Natural killer cell treated with Interleukin-12 subunit alpha and Interleukin-12 subunit beta and Interleukin-15 and Interleukin-18, amount 100 ng/mL, for 72 hours (primary cell): ENCODE measurements at regions not wholly inside any gene's neighbourhood (a gene's known extent, or its start where the extent isn't known, plus 50 kb on each side); places are given as distances from the start of the nearest gene placed in this dataset.
A peak's percentile ranks its signal among the peaks of the same experiment; 100 is the strongest.

Source experiments
- ATAC-seq, 2 donors: fragments of 150-1000 bp; cut with Tn5 transposase in 1 of 2; sonication (Bioruptor Pico), chemical (Tn5 transposase) in 1 of 2; 2 replicates each; pipeline ENCODE4 v1.10.0; 2021
- DNase-seq: peaks from one replicate; pipeline ENCODE4 v3.0.0; 2022; ENCODE audit warnings: low spot score
- H3K27ac Mint-ChIP-seq, 2 donors: 1 replicate in 1 of 2; 2 replicates in 1 of 2; pipeline ENCODE4 v1.8.0; 2022; ENCODE audit warnings: mixed read lengths in 2 of 2, mild to moderate bottlenecking in 1 of 2, moderate library complexity in 1 of 2
- H3K27me3 Mint-ChIP-seq, 2 donors: 1 replicate in 1 of 2; 2 replicates in 1 of 2; pipeline ENCODE4 v1.8.0; 2022; ENCODE audit warnings: mixed read lengths in 2 of 2
- H3K36me3 Mint-ChIP-seq: one replicate; pipeline ENCODE4 v1.8.0; 2022; ENCODE audit warnings: mixed read lengths
- H3K4me1 Mint-ChIP-seq, 2 donors: 1 replicate in 1 of 2; 2 replicates in 1 of 2; pipeline ENCODE4 v1.8.0; 2022; ENCODE audit warnings: low read depth in 2 of 2, mixed read lengths in 2 of 2, mild to moderate bottlenecking in 1 of 2
- H3K4me3 Mint-ChIP-seq: one replicate; pipeline ENCODE4 v1.8.0; 2022; ENCODE audit warnings: mixed read lengths
- H3K9me3 Mint-ChIP-seq: 2 replicates; pipeline ENCODE4 v1.8.0; 2022; ENCODE audit warnings: mixed read lengths

GRCh38 chr2:129893244-129893643, 86.2 kb upstream of the RAB6C start:
- Mint-ChIP-seq H3K36me3 (no peaks in the 10 kb centered on the region), H3K4me1 (no peaks in the 10 kb centered on the region), H3K9me3 (no peaks in the 10 kb centered on the region), H3K27ac (no peak overlapping the region), H3K4me3 (no peak overlapping the region), H3K27me3 (peaks cover 30 to 47% of the 10 kb centered on the region in 2 donors)
- no peak for ATAC-seq
- DNase-seq = no peak

- H3K36me3 Mint-ChIP-seq = no peaks in the 10 kb centered on the region
- ATAC-seq = no peak
- H3K9me3 Mint-ChIP-seq = no peaks in the 10 kb centered on the region
Measured at GRCh38 chr2:129894616-129895015, 84.8 kb upstream of the RAB6C start.

DNA sequence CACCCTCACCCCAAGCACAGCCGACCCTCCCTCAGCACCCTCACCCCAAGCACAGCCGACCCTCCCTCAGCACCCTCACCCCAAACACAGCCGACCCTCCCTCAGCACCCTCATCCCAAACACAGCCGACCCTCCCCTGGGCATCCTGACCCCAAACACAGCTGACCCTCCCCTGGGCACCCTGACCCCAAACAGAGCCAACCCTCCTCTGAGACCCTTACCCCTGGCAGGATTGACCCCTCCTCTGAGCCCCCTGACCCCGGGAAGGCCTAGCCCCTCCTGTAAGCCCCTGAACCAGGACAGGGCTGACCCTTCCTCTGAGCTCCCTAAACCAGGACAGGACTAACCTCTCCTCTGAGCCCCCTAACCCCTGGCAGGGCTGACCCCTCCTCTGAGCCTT, 84.4 kb upstream of the RAB6C start:
- Mint-ChIP-seq H3K9me3 (no peaks in the 10 kb centered on the region), H3K27ac (no peak overlapping the region), H3K36me3 (no peaks in the 10 kb centered on the region), H3K4me1 (no peaks in the 10 kb centered on the region), H3K27me3 (peaks cover 31 to 52% of the 10 kb centered on the region in 2 donors), H3K4me3 (no peak overlapping the region)
- DNase-seq (no peak), ATAC-seq (no peak)

More at GRCh38 chr2:129894616-129895015, 84.8 kb upstream of the RAB6C start:
- Mint-ChIP-seq H3K27me3 (peaks cover 30 to 56% of the 10 kb centered on the region in 2 donors), H3K4me3 (no peak overlapping the region), H3K4me1 (no peaks in the 10 kb centered on the region), H3K27ac (no peak overlapping the region)
- no peak for DNase-seq

- no peak overlapping the region for H3K4me3 Mint-ChIP-seq
- H3K9me3 Mint-ChIP-seq = no peaks in the 10 kb centered on the region
- peaks cover 30 to 47% of the 10 kb centered on the region in 2 donors for H3K27me3 Mint-ChIP-seq
- no peaks in the 10 kb centered on the region for H3K4me1 Mint-ChIP-seq
- no peak overlapping the region for H3K27ac Mint-ChIP-seq
- DNase-seq (no peak), ATAC-seq (no peak)
- no peaks in the 10 kb centered on the region for H3K36me3 Mint-ChIP-seq
Measured at GRCh38 chr2:129895526-129896082, 83.9 kb upstream of the RAB6C start.

DNA sequence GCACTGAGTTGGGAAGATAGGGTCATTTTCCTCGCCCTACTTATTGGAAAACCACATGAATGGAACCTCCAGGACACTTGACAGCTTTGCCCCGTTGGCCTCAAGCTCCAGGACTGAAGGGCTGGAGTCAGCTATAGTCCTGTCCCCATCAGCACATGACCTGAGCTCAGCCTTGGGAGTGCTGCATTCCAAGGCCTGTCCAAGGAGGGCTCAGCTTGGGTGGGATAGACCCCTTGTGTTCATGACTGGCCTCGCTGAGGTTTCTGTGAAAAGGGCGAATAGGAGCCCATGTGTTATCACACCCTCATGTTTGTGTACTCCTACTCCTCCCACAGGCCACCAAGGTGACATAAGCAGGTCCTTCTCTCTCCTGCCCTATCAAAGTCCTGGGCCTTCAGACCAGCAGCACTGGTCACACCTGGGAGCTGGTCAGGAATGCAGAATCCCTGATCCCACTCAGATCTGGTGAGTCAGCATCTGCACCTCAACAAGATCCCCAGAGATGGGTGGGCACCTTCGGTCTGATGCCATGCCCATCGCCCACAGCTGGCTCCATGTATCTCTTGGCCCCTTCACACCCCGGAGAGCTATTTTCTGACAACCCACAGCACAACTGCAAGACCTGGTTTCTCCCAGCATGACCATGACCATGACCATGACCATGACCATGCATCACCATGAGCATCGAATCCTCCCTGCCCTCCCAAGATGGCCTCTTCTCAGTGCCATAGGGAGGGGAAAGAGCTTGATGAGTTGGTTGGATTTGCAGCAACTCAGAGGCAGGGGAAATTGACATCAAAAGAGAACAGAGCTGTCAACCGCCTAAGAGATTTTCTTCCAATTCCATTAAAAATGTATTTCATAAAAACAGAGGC, 83.0 kb upstream of the RAB6C start:
- Mint-ChIP-seq H3K36me3 (no peaks in the 10 kb centered on the region), H3K27ac (no peak overlapping the region), H3K27me3 (peaks cover 27 to 41% of the 10 kb centered on the region in 2 donors), H3K4me1 (no peaks in the 10 kb centered on the region), H3K4me3 (no peak overlapping the region), H3K9me3 (no peaks in the 10 kb centered on the region)
- DNase-seq (no peak), ATAC-seq (no peak)

DNA sequence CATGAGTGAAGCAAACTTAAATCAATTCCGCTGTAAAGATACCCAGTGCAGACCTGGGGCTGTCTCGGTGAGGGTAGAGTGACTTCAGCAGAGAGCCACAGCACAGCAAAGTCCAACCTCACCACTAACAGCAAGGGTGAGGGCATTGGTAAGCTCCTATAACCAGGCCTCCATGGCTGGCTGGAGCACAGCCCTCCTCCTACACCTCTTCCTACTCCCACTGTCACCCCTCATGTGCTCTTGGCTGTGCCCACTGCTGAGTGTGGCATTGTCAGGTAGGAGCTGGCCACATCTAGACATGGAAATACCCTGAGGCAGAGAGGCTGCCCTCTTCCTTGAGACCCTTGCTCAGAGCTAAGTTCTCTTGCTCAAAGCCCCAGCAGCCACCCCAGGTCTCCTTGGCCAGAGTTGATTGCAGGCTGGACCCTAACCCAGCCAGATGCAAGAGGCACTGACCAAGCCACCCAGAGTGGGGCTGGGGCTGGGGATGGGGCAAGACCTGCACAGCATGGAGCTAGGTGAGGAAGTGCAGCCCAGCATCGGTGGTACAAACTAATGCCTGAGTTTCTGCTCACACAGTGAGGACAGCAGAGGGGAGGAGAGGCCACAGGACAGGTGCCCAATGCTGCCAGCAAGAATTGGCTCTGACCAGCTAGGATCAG, 77.6 kb upstream of the RAB6C start:
- Mint-ChIP-seq H3K9me3 (no peaks in the 10 kb centered on the region), H3K4me3 (no peak overlapping the region), H3K36me3 (no peaks in the 10 kb centered on the region), H3K27ac (no peak overlapping the region), H3K27me3 (peaks cover 22 to 25% of the 10 kb centered on the region in 2 donors), H3K4me1 (no peaks in the 10 kb centered on the region)
- peak; percentile 47 to 59 for ATAC-seq
- DNase-seq = peak; percentile 35

DNA sequence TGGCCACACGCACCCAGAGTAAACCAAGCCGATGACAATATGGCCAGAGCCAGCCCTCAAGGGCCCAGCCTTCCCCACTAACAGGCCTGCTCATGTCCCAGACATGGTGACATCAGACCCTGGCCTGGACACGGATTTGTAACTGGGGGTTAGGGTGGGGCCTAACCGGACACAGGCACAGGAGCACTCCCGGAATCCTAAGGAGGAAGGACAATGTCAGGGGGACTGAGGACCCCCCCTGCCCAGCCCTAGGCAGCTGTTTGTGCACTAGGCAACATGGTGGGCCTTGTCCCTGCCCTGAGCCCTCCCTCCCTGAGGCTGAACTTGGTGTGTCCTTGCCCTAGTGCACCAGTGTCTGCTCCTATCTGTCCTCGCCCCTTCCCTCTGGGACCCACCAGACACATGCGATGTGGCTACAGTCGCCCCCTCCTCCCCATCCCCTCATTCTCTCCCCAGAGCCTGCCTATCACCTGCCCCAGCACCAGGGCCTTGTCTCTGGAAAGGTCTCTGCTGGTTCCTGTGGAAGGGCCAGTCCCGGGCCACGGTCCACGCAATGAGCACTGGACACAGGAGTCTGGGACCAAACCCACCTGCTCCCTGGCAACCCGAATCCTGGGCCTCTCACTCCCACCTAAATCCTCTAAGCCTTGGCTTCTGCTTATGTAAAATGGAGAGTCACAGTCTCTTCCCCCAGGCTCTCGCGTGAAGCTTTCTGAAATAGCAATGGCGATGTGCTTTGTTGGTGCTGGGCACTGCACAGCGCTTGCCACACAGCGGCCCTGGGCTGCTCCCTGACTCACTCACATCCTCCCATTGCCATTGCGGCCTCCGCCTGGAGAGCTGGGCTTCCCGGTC, 76.5 kb upstream of the RAB6C start:
- H3K9me3 Mint-ChIP-seq = no peaks in the 10 kb centered on the region
- no peak overlapping the region for H3K4me3 Mint-ChIP-seq
- H3K4me1 Mint-ChIP-seq = no peaks in the 10 kb centered on the region
- no peak overlapping the region for H3K27ac Mint-ChIP-seq
- no peak for DNase-seq
- peak in 1 of 2 donors; percentile 15 for ATAC-seq
- no peaks in the 10 kb centered on the region for H3K36me3 Mint-ChIP-seq
- H3K27me3 Mint-ChIP-seq = peaks cover 16 to 19% of the 10 kb centered on the region in 2 donors

DNA sequence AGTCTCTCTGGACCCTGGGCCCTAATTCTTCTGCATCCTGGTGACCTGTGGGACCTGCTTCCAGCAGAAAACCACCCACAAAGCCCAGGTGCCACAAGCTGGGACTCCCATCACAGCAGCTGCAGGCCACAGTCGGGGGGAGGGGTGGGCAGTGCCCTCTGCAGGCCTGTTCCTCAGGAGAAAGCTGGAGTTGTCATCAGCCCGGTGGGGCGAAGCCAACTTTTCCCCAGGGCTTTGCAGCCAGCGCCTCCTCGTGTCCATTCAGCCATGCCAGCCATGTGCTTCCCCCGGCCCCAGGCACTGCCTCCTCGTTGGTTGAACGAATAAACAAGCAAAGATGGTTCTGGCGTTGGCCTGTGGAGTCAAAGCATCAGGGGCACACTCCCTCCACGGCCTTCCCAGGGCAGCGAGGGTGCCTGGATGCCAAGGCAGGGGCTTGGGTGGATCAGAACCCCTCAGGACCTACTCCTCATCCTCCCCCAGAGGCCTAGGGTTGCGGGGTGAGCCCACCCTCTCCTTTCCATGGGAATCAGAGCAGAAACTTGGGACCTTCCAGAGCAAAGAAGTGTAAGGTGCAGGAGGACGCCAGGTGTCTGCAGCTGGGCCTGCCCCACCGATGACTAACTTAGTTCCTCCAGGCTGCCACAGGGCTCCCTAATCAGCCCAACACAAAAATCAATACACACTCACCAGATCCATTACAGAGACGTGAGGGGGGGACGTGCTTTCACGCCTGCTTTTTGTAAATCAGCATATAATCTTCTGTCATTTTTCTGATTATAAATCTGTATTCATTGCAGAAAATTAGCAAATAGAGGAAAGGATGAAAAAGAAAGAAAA, 75.7 kb upstream of the RAB6C start:
- Mint-ChIP-seq H3K4me1 (no peaks in the 10 kb centered on the region), H3K27ac (no peak overlapping the region), H3K4me3 (no peak overlapping the region), H3K9me3 (no peaks in the 10 kb centered on the region), H3K27me3 (peaks cover 11 to 15% of the 10 kb centered on the region in 2 donors), H3K36me3 (no peaks in the 10 kb centered on the region)
- ATAC-seq (no peak), DNase-seq (no peak)

DNA sequence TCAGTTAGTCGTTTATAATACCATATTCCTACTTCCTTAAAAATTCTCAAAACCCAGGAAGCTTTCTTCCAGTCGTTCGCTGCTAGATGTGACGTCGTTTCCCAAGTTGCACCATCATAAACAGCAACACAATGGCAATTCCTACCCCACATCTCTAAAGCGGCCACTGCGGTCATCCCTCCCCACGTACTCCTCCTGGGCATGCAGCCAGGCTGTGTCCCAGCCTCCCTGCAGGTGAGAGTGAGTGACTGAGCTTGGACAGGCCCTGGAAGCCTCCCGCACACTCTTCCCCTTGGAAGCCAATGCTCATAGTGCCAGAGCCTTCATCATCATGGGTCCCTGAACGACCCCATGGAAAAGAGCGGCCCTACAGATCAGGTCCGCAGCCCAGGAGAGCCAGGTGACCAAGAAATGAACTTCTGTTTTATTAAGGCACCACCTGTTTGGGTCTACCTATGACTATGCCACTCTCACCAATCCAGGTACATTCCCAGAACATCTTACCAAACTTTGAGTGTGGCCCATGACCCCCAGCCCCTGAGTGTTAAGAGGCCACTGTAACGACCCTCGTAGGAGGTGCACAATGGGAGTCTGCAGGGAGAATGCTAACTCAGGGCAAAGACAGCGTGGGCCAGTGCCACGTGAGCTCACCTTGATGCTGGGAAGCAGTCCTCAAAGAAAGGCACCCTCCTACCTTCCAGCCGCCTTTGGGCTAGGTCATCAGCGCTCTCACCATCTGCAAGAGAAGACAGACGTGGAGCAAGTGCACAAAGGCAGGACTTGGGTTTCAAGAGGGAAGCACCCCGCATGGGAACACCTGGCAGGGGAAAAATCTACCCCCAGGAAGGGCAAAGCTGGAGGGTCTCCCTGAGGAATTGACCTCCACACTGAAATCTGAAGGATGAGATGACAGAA, 74.7 kb upstream of the RAB6C start:
- H3K4me3 Mint-ChIP-seq = no peak overlapping the region
- H3K4me1 Mint-ChIP-seq = no peaks in the 10 kb centered on the region
- H3K27ac Mint-ChIP-seq = no peak overlapping the region
- ATAC-seq (no peak), DNase-seq (no peak)
- H3K36me3 Mint-ChIP-seq = no peaks in the 10 kb centered on the region
- peaks cover 7 to 9% of the 10 kb centered on the region in 2 donors for H3K27me3 Mint-ChIP-seq
- no peaks in the 10 kb centered on the region for H3K9me3 Mint-ChIP-seq

DNA sequence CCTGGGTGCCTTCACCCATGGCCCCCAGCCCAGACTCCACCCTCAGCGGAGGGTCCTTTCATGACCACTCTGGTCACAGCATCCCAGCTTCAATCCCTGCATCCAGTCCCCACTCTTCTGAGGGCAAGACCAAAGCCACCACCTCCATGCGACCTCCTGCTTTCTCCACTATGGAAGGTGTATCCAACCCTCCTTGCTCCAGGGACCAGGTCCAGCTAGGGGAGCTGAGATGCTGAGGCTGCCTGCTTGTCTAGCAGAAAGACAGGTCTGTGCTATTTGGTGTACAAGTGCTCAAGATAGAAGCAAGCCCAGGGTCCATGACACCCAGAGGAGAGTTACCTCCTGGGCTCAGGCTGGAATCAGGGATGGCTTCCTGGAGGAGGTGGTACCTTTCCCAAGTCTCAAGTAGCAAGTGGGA, 73.8 kb upstream of the RAB6C start:
- Mint-ChIP-seq H3K9me3 (no peaks in the 10 kb centered on the region), H3K27ac (no peak overlapping the region), H3K36me3 (no peaks in the 10 kb centered on the region), H3K4me1 (no peaks in the 10 kb centered on the region), H3K27me3 (peaks cover 7% of the 10 kb centered on the region in 2 donors), H3K4me3 (no peak overlapping the region)
- ATAC-seq (no peak), DNase-seq (no peak)

GRCh38 chr2:129906139-129906860, 73.2 kb upstream of the RAB6C start:
- H3K27me3 Mint-ChIP-seq = peaks cover 7% of the 10 kb centered on the region in 2 donors
- DNase-seq = no peak
- no peak overlapping the region for H3K4me3 Mint-ChIP-seq
- H3K27ac Mint-ChIP-seq = no peak overlapping the region
- H3K9me3 Mint-ChIP-seq = no peaks in the 10 kb centered on the region
- H3K36me3 Mint-ChIP-seq = no peaks in the 10 kb centered on the region
- ATAC-seq = no peak
- no peaks in the 10 kb centered on the region for H3K4me1 Mint-ChIP-seq

GRCh38 chr2:129906861-129907235, 72.6 kb upstream of the RAB6C start:
- Mint-ChIP-seq H3K4me3 (no peak overlapping the region), H3K9me3 (no peaks in the 10 kb centered on the region), H3K4me1 (no peaks in the 10 kb centered on the region), H3K36me3 (no peaks in the 10 kb centered on the region), H3K27me3 (peaks cover 7% of the 10 kb centered on the region in 2 donors), H3K27ac (no peak overlapping the region)
- ATAC-seq = no peak
- DNase-seq = no peak
